AG09319 (cell line): ENCODE measurements at regions not wholly inside any gene's neighbourhood (a gene's known extent, or its start where the extent isn't known, plus 50 kb on each side); places are given as distances from the start of the nearest gene placed in this dataset.

Experiments used
- DNase-seq: peaks from one replicate; pipeline ENCODE4 v3.0.0-alpha.2; 2010; ENCODE audit warnings: low read depth; ENCODE audit errors: extremely low read depth
- TF ChIP-seq, protein P1 (sequence below): IDR thresholded peaks from 2 replicates; pipeline ENCODE4 v1.5.1; 2011; ENCODE audit warnings: low read depth, mild to moderate bottlenecking, inconsistent platforms, low read length, moderate library complexity

DNA sequence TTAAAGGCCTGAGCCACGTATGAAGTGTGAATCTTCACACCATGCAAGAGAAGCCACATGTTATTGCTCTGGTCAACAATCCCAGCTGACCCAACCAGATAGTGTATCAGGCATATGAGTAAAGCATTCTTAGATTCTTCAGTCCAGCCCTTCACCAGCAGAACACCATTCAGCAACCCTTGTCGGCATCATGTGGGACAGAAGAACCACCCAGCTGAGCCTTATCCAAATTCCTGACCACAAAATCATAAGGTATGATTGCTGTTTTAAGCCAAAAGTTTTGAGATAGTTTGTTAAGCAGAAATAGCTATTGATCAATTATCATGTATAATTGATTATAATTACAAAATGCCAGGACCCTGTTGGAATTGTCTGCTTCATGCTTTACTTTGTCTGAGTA is 664.9 kb downstream of the VRK1 start:
- TF ChIP-seq, protein P1, sequence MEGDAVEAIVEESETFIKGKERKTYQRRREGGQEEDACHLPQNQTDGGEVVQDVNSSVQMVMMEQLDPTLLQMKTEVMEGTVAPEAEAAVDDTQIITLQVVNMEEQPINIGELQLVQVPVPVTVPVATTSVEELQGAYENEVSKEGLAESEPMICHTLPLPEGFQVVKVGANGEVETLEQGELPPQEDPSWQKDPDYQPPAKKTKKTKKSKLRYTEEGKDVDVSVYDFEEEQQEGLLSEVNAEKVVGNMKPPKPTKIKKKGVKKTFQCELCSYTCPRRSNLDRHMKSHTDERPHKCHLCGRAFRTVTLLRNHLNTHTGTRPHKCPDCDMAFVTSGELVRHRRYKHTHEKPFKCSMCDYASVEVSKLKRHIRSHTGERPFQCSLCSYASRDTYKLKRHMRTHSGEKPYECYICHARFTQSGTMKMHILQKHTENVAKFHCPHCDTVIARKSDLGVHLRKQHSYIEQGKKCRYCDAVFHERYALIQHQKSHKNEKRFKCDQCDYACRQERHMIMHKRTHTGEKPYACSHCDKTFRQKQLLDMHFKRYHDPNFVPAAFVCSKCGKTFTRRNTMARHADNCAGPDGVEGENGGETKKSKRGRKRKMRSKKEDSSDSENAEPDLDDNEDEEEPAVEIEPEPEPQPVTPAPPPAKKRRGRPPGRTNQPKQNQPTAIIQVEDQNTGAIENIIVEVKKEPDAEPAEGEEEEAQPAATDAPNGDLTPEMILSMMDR: no peak
- DNase-seq: no peak

DNA sequence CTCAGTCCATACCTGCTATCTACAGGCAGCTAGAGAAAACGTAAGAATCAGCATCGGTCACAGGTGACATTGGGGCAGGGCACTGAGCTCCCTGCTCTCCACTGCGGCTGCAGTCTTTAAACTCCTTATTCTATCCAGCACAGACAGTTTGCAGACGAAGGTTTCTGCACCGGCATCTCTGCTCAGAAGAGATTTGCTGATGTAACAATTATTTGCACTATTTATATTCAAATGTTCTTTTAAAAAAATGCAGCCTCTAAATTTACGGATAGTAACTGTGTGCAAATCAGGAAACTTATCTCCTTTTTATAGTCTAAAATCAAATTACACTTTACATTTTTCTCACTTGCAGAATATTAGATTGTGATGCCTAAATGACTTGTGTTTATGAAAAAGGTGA is 671.0 kb downstream of the VRK1 start:
- DNase-seq: no peak
- TF ChIP-seq, protein P1: no peak

GRCh38 chr14:97477353-97477752 is 680.2 kb downstream of the VRK1 start:
- no peak for DNase-seq
- TF ChIP-seq, protein P1: no peak

DNA sequence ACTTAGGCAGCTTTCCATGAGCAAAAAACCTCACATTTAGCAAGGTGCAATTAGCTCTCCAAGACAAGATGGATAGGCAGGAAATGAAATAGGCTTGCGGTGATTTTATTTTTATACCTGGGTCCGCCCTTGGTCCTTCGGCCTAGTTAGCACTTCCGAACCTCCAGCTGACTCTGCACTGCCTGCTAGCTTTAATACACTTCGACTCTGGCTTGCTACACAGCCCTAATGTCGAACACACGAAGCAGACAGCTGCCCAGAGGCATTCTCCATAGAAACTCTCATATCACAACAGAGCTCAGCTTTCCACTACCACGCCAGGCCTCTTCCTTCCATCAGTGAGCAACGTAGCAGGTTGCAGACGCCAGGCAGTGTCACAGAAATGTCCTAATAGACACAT is 688.0 kb downstream of the VRK1 start:
- TF ChIP-seq, protein P1: no peak
- DNase-seq: no peak

DNA sequence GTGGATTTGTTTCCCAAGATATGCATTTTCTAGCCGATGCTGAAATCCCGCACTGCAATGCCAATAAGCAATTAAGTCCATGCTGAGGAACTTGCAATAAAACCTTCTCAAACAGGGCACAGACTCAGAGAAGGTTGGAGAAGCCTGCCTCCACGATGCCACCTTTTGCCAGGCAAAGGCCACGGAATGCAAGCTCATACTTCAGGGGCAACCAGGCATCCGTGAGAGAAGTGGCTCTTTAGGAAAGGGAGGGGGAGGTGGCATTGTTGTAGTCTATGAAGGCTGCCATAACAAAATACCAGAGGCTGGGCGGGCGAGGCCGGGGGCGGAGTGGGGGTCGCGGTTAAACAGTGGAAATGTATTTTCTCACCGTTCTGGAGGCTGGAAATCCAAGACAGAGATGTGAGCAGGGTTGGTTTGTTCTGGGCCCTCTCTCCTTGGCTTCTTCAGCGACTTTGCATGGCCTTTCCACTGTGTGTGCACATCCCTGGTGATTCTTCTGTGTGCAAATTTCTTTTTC is 689.5 kb downstream of the VRK1 start:
- DNase-seq: no peak
- TF ChIP-seq, protein P1: no peak

- TF ChIP-seq, protein P1: no peak
- DNase-seq: no peak
These were observed 692.6 kb downstream of the VRK1 start for GRCh38 chr14:97489750-97490149.

DNA sequence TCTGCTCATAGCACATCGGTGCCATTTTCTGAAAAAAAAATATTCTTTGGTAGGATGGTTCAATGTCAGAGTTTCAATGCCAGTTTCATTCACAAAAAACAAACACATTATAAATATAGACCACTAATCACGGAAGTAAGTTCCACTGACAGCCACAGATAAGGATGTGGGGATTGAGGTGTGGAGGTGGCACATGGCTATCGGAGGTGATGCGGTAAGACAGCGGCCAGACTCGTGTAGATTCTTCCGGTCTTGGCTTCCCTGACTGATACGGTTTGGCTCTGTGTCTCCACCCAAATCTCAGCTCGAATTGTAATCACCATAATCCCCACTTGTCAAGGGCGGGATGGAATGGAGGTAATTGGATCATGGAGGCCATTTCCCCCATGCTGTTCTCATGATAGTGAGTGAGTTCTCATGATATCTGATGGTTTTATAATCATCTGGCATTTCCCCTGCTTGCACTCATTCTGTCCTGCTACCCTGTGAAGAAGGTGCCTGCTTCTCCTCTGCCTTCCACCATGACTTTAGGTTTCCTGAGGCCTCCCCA is 693.4 kb downstream of the VRK1 start:
- DNase-seq: no peak
- TF ChIP-seq, protein P1: no peak
